ENCODE measurements at regions not wholly inside any gene's neighbourhood (a gene's known extent, or its start where the extent isn't known, plus 50 kb on each side); places are given as distances from the start of the nearest gene placed in this dataset.
"Not testable (repeated sequence)": the region's sequence is repeated elsewhere in the genome, so short reads cannot be mapped to it uniquely, and the experiment has no call there.

DNA sequence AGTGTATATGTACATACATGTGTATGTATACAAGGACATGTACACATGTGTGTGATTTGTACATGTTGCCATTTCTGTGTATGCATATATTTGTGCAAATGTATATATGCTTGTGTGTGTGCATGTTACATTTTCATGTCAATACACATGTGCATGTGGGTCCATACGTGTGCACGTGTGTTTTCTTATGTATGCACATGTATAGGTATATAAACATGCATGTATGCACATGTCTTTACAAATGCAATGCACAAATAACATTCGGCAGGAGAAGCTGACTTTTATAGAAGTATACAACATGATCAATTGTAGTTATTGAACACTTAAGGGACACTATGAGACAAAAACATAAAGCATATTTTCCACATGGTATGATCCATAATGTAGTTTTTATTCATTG is 307.4 kb upstream of the SEMA3C start:
- DNase-seq (ENCODE audit: low spot score): no peak

DNA sequence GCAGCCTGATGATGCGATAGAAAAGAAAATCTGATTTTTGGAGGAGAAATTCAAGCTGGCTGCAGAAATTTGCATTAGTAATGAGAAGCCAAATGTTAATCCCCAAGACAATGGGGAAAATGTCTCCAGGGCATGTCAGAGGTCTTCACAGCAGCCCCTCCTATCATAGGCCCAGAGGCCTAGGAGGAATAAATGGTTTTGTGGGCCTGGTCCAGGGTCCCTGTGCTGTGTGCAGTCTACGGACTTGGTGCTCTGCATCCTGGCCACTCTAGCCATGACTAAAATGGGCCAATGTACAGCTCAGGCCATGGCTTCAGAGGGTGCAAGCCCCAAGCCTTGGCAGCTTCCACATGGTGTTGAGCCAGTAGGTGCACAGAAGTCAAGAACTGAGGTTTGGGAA is 303.8 kb upstream of the SEMA3C start:
- not testable (repeated sequence) for DNase-seq (ENCODE audit: low spot score)

DNA sequence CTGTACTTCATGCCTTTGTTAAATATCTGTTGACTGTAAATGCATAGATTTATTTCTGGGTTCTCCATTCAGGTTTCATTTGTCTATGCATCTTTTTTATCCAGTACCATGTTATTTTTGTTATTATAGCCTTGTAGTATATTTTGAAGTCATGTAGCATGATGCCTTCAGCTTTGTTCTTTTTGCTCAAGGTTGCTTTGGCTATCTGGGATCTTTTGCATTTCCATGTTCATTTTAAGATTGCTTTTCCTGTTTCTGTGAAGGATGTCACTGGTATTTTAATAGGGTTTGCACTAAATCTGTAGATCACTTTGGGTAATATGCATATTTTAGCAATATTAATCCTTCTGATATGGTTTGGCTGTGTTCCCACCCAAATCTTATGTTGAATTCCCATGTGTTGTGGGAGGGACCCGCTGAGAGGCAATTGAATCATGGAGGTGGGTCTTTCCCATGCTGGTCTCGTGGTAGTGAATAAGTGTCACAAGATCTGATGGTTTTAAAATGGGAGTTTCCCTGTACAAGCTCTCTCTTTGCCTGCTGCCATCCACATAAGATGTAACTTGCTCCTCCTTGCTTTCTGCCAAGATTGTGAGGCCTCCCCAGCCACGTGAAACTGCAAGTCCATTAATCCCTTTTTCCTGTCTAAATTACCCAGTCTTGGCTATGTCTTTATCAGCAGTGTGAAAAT is 302.8 kb upstream of the SEMA3C start:
- DNase-seq (ENCODE audit: low spot score): no peak

DNA sequence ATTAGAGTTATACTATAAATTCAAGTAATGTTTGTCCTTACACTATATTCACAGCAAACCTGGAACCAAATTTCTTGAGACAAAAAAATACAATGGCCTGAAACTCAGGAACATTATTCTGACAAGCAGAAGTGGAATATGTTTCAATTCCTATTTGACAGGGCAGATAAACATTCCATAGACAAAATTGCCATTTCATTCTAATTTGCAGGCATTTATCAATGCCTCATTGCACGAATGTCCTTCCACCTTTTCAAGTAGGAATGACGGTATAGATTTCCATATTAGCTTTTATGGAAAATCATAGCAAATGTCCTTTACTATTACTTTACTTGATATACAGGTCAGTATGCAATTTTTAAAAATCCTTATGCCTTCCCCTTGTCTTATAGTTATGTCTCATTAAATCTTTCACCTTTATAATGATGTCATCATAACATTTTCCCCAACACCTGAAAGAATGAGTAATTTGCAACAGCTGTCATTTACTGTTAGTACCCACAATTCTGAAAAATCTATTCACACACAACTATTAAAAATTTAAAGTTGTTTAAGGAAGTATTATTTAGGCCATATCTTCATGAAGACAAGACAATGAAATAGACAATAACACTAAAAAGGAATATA is 299.7 kb upstream of the SEMA3C start:
- no peak for DNase-seq (ENCODE audit: low spot score)

DNA sequence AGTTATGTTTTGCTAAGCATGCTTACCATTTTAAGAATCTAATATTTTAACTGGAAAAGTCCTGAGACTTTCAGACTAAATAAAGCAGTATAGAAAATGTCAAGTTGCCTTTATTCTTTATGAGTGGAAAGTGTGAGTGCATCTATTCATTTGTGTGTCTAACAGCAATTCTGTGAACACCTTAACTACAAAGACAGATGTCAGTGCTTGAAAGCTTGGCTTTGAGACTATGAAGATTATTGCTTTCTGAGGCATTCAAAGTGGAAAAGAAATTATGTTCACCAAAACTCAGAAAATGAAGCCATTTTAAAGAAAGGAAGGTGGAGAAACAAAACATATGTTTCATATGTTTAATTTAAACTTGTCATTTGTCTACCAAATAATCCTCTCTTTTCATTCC is 294.5 kb upstream of the SEMA3C start:
- no peak for DNase-seq (ENCODE audit: low spot score)

DNA sequence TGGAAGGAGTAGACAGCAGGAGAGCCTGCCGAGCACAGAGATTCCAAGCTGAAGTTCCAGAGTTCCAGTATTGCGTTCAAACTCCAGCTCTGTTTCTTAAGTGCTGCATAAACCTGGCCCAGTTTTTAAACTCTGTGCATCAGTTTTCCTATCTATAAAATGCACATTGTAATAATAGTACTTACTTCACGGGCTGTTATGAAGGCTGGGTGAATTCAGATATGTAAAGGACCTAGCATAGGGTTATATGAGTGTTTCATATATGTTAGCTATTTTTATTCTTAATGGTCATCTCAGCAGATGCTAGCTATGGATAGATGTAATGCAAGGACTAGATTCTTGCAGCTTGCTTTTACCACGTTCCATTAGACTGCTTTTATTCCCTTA is 293.1 kb upstream of the SEMA3C start:
- no peak for DNase-seq (ENCODE audit: low spot score)

DNA sequence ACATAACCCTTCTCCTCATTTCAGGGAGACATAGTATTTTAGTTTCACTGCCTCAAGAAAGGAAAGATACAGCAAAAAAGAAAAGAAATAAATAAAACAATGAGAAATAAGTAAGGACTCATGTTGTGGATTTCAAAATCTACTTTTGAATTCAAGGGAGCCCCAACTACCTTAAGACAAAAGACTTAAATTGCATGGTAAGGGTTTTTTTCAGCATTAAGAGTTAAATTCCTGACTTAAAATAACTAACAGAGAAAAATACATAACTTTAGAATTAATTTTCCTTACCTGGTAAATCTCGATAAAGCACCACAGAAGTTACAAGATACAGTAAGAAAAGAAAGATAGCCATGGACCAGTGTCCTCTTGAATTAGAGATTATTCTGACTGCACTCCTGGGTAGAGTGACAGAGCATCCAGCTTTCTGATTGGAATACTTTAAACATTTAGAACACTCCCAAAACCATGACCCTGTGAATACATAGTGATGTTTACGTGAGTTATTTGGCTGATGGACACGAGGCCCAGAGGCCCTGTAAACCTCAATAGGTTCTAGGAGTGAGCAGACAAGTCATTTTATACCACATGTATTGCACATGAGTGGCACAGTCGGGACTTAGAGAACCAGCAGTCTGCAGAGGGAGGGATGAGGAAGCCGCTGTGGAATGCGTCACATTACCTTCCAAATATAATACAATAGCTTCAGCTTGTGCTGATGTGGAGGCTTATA is 292.5 kb upstream of the SEMA3C start:
- no peak for DNase-seq (ENCODE audit: low spot score)

DNA sequence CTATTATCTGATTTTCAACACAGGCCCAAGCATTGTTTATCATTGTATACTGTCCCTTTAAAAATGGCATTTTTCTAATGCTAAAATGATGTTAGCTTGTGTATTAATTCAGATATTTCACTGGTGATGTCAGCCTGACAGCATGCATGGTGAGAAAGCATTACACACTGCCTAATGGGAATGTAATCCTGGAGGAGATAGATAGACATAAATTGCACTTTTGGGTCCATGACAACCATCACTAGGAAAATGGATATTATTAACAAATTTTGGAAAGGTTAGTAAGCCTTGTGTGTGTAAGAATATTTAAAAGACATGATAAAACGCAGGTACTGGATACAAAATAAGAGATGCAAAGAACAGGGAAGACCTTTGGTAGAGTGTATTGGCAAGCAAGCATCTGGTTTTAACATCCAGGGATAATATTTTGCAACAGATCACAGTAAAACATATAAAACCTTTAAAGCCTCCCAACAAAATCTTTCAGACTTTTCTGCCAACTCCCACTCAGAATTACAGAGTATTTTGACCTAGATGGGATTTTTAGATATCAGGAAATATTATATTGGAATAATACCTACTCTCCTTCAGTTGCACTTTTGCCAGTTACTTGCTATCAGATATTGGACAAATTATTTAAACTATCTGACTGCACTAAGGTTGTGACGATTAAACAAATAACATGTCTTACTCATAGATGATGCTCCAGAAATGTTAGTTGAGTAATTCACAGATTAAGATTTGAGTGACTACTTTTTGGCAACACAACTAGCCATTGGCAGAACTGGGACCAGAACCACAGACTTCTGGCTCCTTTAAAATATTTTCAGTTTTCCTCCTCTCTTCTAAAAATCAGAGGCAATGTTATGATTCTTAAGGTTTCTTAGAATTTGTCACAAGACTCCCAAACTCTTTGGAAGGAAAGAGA is 291.6 kb upstream of the SEMA3C start:
- no peak for DNase-seq (ENCODE audit: low spot score)

DNA sequence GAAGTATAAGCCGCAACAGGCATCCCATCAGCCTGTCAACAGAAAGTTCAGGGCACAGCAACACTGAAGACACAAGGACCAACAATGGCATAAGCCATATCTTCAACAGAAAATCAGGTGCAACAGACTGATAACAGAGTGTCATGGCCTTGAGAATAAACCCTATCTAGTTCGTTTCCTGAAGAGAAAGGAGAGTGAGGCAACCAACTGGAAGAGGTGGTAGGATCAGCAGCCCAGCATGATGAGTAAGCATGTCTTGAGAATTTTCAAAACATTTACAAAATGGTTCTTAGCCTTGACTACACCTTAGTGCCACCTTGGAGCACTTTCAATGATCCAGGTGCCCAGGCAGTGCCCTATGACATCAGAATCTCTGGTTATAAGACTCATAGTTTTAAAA is 290.2 kb upstream of the SEMA3C start:
- no peak for DNase-seq (ENCODE audit: low spot score)

DNA sequence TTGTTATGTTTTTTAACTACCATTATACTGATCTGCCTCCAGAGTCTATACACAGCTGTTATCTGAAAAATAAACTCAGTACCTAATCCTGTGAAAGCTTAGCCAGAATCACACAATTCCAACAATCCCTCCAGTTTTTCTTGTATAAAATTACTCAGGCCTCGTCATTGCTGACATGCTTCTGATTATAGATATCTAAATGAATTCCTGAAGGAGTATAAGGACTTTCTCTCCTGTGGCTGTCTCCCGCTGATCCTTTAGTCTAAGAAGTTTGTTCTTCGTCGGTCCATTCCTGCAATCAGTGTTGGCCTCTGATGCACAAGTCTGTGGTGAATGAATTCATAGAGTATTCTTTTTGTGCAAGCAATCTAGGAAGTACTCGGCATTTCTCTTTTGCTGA is 288.9 kb upstream of the SEMA3C start:
- no peak for DNase-seq (ENCODE audit: low spot score)

DNA sequence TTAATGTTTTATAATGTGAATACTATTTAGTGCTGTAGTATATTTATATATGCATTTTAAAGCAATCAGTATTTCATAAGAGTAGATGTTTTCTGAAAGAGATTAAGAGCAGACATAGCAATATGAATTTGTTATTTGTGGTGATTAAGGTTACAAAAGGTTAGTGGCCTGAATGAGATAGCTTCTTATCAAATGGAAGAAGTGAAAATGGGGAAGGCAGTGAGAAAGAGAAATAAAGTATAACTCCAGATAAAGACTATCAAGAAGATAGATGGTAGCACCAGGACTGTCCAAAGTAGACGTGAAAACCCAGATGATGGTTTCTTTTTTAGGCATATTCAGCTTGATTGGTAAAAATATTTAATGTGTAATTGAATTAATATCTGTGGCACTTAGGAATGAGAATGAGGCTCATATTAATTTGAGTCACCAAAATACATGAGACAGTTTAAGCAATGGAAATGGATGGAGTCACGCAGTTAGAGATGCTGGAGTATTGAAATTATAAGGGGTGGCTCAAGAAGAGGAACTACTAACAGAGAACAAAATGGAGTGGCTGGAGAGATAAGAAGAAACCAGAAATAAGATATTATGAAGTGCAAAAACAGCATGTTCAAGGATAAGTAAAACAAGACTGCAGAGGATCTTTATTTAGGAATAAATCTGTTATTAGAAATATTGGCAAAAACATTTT is 288.0 kb upstream of the SEMA3C start:
- DNase-seq (ENCODE audit: low spot score): no peak

DNA sequence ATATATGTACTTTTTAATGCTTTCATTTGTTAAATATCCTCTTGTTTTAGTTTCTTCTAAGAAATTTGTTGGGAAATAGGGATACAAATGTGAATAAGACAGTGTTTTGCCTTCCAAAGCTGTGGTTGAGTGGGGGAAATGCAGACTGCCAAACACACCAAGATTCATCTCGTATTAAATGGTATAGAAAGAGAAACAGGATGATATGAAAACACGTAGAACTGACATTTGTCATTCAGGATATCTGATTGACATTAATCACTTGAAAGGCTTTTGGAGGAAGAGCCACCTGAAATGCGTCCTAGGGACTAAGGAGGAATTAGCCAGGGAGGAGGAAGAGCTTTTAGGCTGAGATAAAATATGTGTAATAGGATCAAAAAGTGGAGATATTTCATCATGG is 287.4 kb upstream of the SEMA3C start:
- no peak for DNase-seq (ENCODE audit: low spot score)

DNA sequence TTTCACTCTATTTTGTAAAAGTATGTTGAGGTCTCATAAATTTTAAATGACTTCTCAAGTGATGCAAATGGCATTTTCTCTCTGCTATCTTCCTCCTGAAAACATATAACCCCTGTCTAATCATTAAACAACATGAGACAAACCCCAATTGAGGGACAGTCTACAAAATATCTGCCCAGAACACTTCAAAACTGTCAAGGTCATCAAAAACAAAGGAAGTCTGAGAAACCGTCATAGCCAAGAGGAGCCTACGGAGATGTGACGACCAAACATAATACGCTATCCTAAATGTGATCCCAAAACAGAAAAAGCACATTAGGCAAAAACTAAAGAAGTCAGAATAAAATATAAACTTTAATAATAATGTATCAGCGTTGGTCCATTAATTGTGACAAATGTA is 282.3 kb upstream of the SEMA3C start:
- DNase-seq (ENCODE audit: low spot score): no peak

DNA sequence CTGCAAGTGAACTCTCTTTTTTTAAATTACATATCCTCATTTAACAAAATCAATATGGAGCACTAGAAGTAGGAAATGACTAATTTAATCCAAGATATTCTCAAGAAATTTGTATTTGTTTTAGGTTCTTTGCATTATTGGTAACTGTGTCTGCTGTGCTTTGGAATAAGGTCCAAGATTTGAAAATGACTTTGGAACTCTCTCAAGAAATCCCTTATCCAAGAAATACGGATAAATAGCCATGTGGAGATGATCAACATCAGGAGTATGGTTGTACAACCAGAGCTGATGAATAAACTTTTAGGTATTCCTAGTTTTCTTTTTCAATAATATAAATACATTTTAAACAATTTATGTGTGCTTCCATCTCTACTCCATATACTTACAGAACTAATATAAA is 279.9 kb upstream of the SEMA3C start:
- no peak for DNase-seq (ENCODE audit: low spot score)

DNA sequence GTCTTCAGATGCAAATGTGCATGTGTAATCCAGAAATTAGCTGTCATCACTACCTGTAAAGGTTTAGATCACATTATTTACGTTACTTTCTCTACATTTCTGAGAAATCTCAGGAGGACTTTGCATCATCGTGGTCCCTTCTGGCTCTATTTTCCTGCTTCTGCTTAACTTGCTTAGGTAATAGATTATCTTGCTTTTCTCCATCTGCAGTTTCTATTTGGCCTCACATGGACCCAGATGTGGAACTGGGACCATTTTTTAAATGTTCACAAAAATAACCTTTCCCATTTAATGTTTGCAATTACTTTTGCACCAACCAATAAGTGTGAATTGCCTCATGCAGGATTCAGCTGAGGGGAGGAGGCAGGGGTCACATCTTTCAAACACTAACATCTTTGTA is 278.4 kb upstream of the SEMA3C start:
- no peak for DNase-seq (ENCODE audit: low spot score)

DNA sequence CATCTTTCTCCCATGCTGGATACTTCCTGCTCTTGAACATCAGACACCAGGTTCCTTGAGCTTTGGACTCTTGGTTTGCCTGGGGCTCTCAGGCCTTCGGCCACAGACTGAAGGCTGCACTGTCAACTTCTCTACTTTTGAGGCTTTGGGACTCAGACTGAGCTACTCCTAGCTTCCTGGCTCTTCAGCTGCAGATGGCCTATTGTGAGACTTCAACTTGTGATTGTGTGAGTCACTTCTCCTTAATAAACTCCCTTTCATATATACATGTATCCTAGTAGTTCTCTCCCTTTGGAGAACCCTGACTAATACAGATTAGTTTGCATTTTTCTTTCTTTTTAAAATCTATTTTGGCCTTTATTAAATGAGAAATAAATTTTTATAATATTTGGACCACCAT is 276.2 kb upstream of the SEMA3C start:
- DNase-seq (ENCODE audit: low spot score): no peak

DNA sequence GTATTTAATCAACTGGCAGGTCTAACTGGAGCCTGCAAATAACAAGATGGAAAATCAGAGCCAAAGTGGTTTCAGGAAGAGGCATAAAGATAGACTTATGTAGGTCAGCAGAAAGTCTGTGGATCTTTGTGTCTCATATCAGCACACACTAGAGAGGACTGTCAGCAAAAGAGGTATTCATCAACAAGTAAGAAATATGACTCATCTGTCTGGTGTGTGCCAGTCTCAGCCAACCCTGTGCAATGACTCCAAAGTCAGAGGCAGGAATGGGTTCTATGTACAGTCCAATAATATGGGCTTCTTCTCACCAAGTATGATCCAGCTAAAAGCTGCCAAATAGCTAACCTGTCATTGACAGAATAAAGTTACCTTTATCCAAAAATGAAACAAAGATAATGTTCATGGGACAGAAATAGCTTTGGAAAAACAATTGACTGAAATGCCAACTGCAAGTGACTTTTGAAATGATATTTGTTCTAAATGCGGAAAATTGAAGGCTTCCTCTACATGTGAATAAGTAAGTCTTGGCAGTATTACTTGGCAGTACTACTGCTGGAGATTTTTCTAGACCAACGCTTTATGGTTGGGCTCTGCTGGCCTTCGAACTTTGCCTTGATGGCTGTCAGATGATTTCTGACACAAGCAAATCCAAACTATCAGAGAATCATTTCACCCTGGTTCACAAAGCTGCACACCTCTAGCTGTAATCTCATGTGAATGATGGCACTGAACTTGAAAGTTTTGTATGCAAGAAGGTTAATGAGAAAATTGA is 272.3 kb upstream of the SEMA3C start:
- DNase-seq (ENCODE audit: low spot score): no peak

DNA sequence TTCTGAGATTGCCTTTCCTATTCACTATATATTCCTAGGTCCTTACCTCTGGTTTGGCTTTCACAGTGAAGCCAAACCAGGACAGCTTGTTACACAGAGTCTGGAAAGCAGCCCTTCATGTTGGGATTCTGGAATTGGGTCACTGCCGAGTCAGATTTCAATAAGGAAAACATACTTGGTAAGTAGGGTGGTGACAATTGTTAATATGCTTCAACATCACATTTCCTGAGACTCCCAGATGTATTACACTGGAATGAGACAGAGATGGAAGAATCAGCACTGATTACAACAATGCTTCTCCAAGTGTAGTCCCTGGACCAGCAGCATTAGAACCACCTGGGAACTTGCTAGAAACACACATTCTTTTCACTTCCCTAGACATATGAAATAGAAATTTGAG is 268.9 kb upstream of the SEMA3C start:
- no peak for DNase-seq (ENCODE audit: low spot score)

DNA sequence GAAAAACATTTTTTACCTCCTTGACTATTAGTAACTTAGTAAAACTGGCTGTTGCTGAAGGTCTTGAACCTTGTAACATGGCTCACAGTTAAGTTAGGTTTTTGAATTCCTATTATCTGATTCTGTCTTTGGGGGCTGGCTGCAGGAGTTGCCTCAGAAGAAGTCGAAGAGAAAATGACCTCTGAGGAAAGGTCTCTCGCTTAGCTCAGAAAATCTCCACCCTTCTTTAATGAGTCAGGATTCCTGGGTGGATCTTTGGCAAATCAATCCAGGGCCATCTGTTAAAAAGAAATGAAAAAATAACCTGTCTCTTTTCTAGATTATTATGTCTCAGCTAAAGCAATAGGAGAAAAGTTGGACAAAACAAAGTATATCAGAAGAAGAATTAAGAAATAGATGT is 267.8 kb upstream of the SEMA3C start:
- no peak for DNase-seq (ENCODE audit: low spot score)

DNA sequence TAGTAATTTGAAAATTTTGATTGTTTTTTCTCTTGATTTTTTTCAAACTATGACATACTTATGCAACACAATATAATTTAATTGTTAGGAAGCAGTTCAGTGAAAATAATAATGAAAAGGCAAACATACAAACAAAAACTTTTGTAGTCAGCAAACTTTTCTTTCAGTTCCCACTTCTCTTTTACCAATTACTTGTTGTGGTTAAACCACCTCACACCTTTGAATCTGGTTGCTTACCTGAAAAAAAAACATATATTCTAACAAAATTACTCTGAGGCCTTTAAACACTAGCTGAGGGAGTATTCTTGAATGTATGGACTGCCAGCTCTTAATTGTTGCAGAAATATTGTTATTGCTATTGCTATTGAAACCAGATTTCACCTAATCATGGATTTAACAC is 266.2 kb upstream of the SEMA3C start:
- DNase-seq (ENCODE audit: low spot score): no peak

DNA sequence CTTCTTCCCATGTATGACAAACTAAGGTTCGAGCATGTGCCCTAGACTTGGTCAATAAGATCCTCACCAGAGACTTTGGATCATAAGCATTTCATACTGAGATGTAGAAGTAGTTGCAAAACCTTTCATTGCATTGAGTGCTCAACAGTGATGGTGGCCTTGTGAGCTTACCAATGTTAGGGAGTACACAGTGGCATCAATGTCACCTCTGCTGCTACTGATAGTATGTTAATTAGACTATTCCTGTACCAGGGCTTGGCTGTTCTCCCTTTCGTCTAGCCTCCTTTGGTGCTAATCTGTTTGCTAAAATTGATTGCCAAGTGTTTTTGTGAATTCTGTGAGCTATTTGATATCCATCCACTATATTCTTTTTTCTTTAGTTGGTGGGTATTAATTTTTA is 264.5 kb upstream of the SEMA3C start:
- DNase-seq (ENCODE audit: low spot score): no peak

Data from putamen (tissue), 1 donor.